ENCODE measurements at regions not wholly inside any gene's neighbourhood (a gene's known extent, or its start where the extent isn't known, plus 50 kb on each side); places are given as distances from the start of the nearest gene placed in this dataset.

DNA sequence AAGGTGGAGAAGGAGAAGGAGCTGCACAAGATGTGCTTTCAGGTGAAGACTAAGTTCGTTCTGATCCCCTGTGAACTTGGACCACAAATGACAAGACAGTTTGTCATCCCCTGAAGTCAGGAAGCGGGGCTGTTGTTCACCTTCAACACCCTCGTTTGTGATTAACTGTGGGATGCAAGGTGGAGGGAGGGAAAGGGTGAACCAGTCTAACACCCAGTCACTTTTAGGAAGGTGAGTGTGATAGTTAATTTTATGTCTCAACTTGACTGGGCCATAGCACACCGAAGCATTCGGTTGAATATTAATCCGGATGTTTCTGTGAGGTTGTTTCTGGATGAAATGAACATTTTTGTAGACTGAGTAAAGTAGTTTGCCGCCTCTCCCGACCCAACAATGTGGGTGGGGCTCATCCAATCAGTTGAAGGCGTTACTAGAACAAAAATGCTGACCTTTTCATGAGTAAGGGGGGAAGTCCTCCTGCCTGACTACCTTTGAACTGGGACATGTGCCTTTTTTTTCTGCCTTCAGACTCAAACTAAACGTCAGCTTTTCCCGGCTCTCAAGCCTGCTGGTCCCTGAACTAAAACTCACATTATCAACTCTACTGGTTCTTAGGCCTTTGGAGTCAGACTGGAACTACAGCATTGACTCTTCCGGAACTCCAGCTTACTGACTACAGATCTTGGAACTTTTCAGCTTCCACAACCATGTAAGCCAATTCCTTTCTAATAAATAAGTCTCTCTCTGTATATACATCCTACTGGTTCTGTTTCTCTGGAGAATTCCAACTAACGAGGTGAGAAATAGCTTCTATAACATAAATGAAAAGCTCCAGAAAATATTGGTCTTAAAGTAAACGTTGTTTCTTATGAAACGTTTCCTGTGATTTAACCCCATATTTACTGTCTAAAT is 264.0 kb upstream of the SLITRK3 start:
- Histone ChIP-seq H3K9me3 (peaks cover 0 to 16% (median 0%) of the 10 kb centered on the region in 8 donors), H3K36me3 (no peaks in the 10 kb centered on the region), H3K27ac (no peak overlapping the region), H3K4me1 (no peaks in the 10 kb centered on the region), H3K27me3 (replicated peaks in 1 of 7) (no peaks in the 10 kb centered on the region), H3K4me3 (no peak overlapping the region)
- WGBS, 5 donors = 72 to 83% (median 73%) methylated on average over 15 of the region's 15 CpGs
- no peak for DNase-seq
- intact Hi-C loops (cut with DNase I; ENCODE audit: low total_unique reads) = no loop called here
- no peak for TF ChIP-seq POLR2A (IDR thresholded peaks at IDR 0.05)
- TF ChIP-seq, protein P1, sequence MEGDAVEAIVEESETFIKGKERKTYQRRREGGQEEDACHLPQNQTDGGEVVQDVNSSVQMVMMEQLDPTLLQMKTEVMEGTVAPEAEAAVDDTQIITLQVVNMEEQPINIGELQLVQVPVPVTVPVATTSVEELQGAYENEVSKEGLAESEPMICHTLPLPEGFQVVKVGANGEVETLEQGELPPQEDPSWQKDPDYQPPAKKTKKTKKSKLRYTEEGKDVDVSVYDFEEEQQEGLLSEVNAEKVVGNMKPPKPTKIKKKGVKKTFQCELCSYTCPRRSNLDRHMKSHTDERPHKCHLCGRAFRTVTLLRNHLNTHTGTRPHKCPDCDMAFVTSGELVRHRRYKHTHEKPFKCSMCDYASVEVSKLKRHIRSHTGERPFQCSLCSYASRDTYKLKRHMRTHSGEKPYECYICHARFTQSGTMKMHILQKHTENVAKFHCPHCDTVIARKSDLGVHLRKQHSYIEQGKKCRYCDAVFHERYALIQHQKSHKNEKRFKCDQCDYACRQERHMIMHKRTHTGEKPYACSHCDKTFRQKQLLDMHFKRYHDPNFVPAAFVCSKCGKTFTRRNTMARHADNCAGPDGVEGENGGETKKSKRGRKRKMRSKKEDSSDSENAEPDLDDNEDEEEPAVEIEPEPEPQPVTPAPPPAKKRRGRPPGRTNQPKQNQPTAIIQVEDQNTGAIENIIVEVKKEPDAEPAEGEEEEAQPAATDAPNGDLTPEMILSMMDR (IDR thresholded peaks at IDR 0.05 in 8 of 11, conservative IDR thresholded peaks at IDR 0.05 in 3 of 11) = no peak
- no peak for TF ChIP-seq POLR2AphosphoS5 (IDR thresholded peaks at IDR 0.05)

DNA sequence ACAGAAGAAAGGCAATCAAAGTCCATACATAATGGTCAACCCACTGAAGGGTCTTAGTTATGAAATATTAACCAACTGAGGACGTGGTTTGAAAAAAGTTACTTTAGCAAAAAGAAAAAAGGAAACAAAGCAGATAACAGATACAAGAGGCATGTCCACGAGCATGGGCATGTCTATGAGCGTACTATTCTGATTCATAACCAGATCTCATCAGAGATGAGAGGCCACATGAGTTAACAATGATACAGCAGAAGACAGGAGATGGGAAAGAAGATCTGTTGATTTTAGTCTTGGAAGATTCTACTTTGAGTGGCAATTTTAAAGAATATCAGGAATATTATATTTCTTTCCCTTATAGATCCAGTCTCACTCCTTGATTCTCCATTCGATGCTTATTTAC is 262.9 kb upstream of the SLITRK3 start:
- Histone ChIP-seq H3K9me3 (peaks cover 0 to 26% (median 4%) of the 10 kb centered on the region in 8 donors), H3K27ac (no peak overlapping the region), H3K27me3 (replicated peaks in 1 of 7) (no peaks in the 10 kb centered on the region), H3K36me3 (no peaks in the 10 kb centered on the region), H3K4me1 (no peaks in the 10 kb centered on the region), H3K4me3 (no peak overlapping the region)
- intact Hi-C loops (cut with DNase I; ENCODE audit: low total_unique reads) = no loop called here
- TF ChIP-seq POLR2AphosphoS5 (IDR thresholded peaks at IDR 0.05) = no peak
- TF ChIP-seq POLR2A (IDR thresholded peaks at IDR 0.05) = no peak
- TF ChIP-seq, protein P1 (IDR thresholded peaks at IDR 0.05 in 8 of 11, conservative IDR thresholded peaks at IDR 0.05 in 3 of 11) = no peak
- DNase-seq = no peak
- 52 to 75% (median 55%) methylated on average over 4 of the region's 4 CpGs for WGBS, 5 donors

DNA sequence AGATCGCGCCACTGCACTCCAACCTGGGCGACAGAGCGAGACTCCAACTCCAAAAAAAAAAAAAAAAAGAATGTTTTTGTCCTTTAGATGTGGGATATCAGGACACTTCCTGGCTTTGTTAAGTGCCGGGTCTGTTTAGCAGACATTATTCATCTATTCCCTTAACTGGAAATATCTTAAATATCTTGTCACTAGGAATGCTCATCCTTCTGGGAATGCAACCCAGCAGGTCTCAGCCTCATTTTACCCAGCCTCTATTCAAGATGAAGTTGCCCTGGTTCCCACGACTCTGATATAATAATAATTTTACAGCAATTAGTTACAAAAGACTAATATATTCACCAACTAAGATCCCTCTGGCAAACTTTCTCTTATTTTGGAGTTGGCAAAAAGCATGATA is 260.9 kb upstream of the SLITRK3 start:
- intact Hi-C loops (cut with DNase I; ENCODE audit: low total_unique reads) = no loop called here
- WGBS, 5 donors = 75 to 88% (median 83%) methylated on average over 6 of the region's 6 CpGs
- Histone ChIP-seq H3K27me3 (replicated peaks in 1 of 7) (no peaks in the 10 kb centered on the region), H3K27ac (no peak overlapping the region), H3K4me3 (no peak overlapping the region), H3K9me3 (peaks cover 0 to 39% (median 11%) of the 10 kb centered on the region in 8 donors), H3K36me3 (no peaks in the 10 kb centered on the region), H3K4me1 (no peaks in the 10 kb centered on the region)
- TF ChIP-seq, protein P1 (IDR thresholded peaks at IDR 0.05 in 8 of 11, conservative IDR thresholded peaks at IDR 0.05 in 3 of 11) = no peak
- TF ChIP-seq POLR2AphosphoS5 (IDR thresholded peaks at IDR 0.05) = no peak
- TF ChIP-seq POLR2A (IDR thresholded peaks at IDR 0.05) = no peak
- no peak for DNase-seq

DNA sequence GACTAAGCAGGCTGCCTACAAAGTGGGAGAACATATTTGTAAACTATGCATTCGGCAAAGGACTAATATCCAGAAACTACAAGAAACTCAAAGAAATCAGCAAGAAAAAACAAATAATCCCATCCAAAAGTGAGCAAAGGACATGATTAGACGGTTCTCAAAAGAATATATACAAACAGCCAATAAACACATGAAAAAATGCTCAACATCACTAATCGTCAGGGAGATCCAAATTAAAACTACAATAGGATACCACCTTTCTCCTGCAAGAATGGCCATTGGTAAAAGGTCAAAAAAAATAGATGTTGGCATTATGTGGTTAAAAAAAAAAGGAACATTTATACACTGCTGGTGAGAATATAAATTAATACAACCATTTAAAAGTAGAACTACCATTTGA is 259.6 kb upstream of the SLITRK3 start:
- Histone ChIP-seq H3K4me3 (no peak overlapping the region), H3K27me3 (replicated peaks in 1 of 7) (no peaks in the 10 kb centered on the region), H3K4me1 (no peaks in the 10 kb centered on the region), H3K27ac (no peak overlapping the region), H3K36me3 (no peaks in the 10 kb centered on the region), H3K9me3 (peaks cover 0 to 39% (median 13%) of the 10 kb centered on the region in 8 donors)
- 76 to 93% (median 86%) methylated on average over 3 of the region's 3 CpGs for WGBS, 5 donors
- DNase-seq = no peak
- intact Hi-C loops (cut with DNase I; ENCODE audit: low total_unique reads) = no loop called here
- TF ChIP-seq POLR2AphosphoS5 (IDR thresholded peaks at IDR 0.05) (no peak), POLR2A (IDR thresholded peaks at IDR 0.05) (no peak)
- TF ChIP-seq, protein P1 (IDR thresholded peaks at IDR 0.05 in 8 of 11, conservative IDR thresholded peaks at IDR 0.05 in 3 of 11) = no peak
